ENCODE measurements at regions not wholly inside any gene's neighbourhood (a gene's known extent, or its start where the extent isn't known, plus 50 kb on each side); places are given as distances from the start of the nearest gene placed in this dataset.

DNA sequence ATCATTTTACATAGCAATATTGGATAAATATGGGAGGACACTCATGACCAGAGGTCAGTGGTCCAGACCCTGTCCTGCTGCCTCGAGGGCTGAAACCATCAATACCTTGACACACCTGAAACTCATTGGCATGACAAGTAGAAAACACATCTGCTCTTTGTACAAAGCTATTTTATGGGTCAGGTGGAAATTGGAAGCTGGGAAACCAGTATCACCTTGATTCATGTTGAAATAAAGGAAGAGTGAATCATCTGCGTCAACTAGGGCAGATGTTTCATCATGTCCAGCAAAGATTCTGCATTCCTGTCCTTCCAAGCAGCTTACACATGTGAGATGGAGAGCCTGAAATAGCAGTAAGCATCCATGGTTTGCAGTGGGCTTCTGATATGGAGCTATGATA, 80.0 kb upstream of the ERBB4 start:
- WGBS, 2 experiments (ENCODE audit: low coverage in 1 of 2, low lambda C conversion rate in 2 of 2, missing lambda C conversion rate in 2 of 2) = 3 to 5% methylated on average over 2 of the region's 2 CpGs
- no peak overlapping the region for H3K4me3 ChIP-seq
- no peak for TF ChIP-seq EZH2 (IDR thresholded peaks at IDR 0.05; ENCODE audit: insufficient read depth, poor library complexity, severe bottlenecking)
- TF ChIP-seq EZH2phosphoT487 (IDR thresholded peaks at IDR 0.05; ENCODE audit: insufficient read depth, low read depth) = no peak
- in situ Hi-C loops (cut with MboI) = no loop called here
- H3K4me2 ChIP-seq (ENCODE audit: unreplicated experiment) = peak overlapping the region; percentile 6
- no peak overlapping the region for H2AFZ ChIP-seq
- no peak overlapping the region for H3K27ac ChIP-seq
- DNase-seq = peak; percentile 78
- H3K27me3 ChIP-seq (replicated peaks; ENCODE audit: insufficient read depth) = no peaks in the 10 kb centered on the region
- no peak overlapping the region for H3K9ac ChIP-seq
- H4K20me1 ChIP-seq (ENCODE audit: insufficient read depth) = no peaks in the 10 kb centered on the region
- no peaks in the 10 kb centered on the region for H3K9me2 ChIP-seq (ENCODE audit: insufficient read depth)
- H3K4me1 ChIP-seq (ENCODE audit: insufficient read depth) = peaks cover 21% of the 10 kb centered on the region
- H3K36me3 ChIP-seq (ENCODE audit: low read depth) = no peaks in the 10 kb centered on the region
- no peaks in the 10 kb centered on the region for H3K9me3 ChIP-seq (ENCODE audit: low read depth)
- no peaks in the 10 kb centered on the region for H3F3A ChIP-seq (ENCODE audit: insufficient read depth)
- H3K79me2 ChIP-seq (ENCODE audit: insufficient read depth) = no peaks in the 10 kb centered on the region

DNA sequence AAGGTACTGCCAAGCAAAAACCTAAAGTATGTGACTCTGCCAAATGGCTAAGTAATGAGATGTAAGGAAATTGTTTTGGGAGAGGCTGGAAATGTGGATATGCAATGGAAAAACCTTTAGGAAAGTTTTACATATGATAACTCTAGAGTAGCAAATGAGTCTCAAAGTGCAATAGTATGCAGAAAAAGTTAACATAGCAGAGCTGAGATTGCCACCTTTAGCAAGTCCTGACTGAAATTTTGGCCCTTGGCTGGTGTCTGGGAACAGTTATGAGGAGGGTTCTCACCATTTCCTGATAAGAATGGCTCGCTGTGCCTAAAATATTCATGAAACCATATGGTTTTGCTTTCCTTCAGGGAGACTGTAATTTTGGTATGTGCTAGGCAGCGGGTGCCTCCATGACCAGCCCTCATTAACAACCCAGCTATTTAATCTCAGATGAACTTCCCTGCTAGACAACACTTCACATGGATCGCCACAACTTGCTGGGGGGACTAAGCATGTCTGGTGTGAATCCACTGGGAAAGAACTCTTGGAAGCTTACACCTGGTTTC, 72.3 kb upstream of the ERBB4 start:
- WGBS, 2 experiments (ENCODE audit: low coverage in 1 of 2, low lambda C conversion rate in 2 of 2, missing lambda C conversion rate in 2 of 2) = 52 to 64% methylated on average over 3 of the region's 3 CpGs

DNA sequence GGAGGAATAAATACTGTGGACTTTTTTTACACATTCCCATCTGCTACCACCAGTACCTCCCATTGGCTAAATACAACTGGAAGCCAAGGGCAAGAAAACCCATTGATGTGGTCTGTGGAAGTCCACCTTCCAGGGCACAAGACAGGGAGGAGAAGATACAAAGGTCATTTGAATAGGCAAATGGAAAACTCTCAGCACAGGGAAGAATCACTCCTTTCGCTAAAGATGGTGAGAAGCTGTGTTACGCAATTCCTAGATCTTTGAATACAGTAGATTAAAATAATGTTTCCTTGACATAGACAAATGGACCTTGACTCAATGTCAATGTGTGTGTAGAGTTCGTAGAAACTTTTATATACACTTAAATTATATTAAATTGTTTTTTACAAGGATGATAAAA, 70.9 kb upstream of the ERBB4 start:
- H3K4me1 ChIP-seq (ENCODE audit: insufficient read depth) = no peaks in the 10 kb centered on the region
- no peaks in the 10 kb centered on the region for H3K27me3 ChIP-seq (replicated peaks; ENCODE audit: insufficient read depth)
- no peaks in the 10 kb centered on the region for H4K20me1 ChIP-seq (ENCODE audit: insufficient read depth)
- H3K4me3 ChIP-seq = no peak overlapping the region
- H3K9me2 ChIP-seq (ENCODE audit: insufficient read depth) = no peaks in the 10 kb centered on the region
- no peak overlapping the region for H2AFZ ChIP-seq
- no peaks in the 10 kb centered on the region for H3F3A ChIP-seq (ENCODE audit: insufficient read depth)
- in situ Hi-C loops (cut with MboI) = no loop called here
- no peaks in the 10 kb centered on the region for H3K79me2 ChIP-seq (ENCODE audit: insufficient read depth)
- WGBS, 2 experiments (ENCODE audit: low coverage in 1 of 2, low lambda C conversion rate in 2 of 2, missing lambda C conversion rate in 2 of 2) = 79 to 81% methylated on average over 3 of the region's 3 CpGs
- TF ChIP-seq EZH2 (IDR thresholded peaks at IDR 0.05; ENCODE audit: insufficient read depth, poor library complexity, severe bottlenecking) = no peak
- no peaks in the 10 kb centered on the region for H3K36me3 ChIP-seq (ENCODE audit: low read depth)
- DNase-seq = no peak
- no peaks in the 10 kb centered on the region for H3K9me3 ChIP-seq (ENCODE audit: low read depth)
- H3K9ac ChIP-seq = no peak overlapping the region
- no peak overlapping the region for H3K27ac ChIP-seq
- H3K4me2 ChIP-seq (ENCODE audit: unreplicated experiment) = no peak overlapping the region

More for the DNA sequence above, 72.3 kb upstream of the ERBB4 start:
- no peak overlapping the region for H3K9ac ChIP-seq
- H3K4me2 ChIP-seq (ENCODE audit: unreplicated experiment) = no peak overlapping the region
- no peak for TF ChIP-seq EZH2phosphoT487 (IDR thresholded peaks at IDR 0.05; ENCODE audit: insufficient read depth, low read depth)
- TF ChIP-seq EZH2 (IDR thresholded peaks at IDR 0.05; ENCODE audit: insufficient read depth, poor library complexity, severe bottlenecking) = no peak
- no peak overlapping the region for H3K27ac ChIP-seq
- H3K4me1 ChIP-seq (ENCODE audit: insufficient read depth) = no peaks in the 10 kb centered on the region
- no peaks in the 10 kb centered on the region for H3K9me2 ChIP-seq (ENCODE audit: insufficient read depth)
- H3K79me2 ChIP-seq (ENCODE audit: insufficient read depth) = no peaks in the 10 kb centered on the region
- DNase-seq = no peak
- no peaks in the 10 kb centered on the region for H4K20me1 ChIP-seq (ENCODE audit: insufficient read depth)
- no peaks in the 10 kb centered on the region for H3K27me3 ChIP-seq (replicated peaks; ENCODE audit: insufficient read depth)
- H2AFZ ChIP-seq = no peak overlapping the region
- in situ Hi-C loops (cut with MboI) = no loop called here
- no peaks in the 10 kb centered on the region for H3K9me3 ChIP-seq (ENCODE audit: low read depth)
- no peaks in the 10 kb centered on the region for H3K36me3 ChIP-seq (ENCODE audit: low read depth)
- H3K4me3 ChIP-seq = no peak overlapping the region
- no peaks in the 10 kb centered on the region for H3F3A ChIP-seq (ENCODE audit: insufficient read depth)

DNA sequence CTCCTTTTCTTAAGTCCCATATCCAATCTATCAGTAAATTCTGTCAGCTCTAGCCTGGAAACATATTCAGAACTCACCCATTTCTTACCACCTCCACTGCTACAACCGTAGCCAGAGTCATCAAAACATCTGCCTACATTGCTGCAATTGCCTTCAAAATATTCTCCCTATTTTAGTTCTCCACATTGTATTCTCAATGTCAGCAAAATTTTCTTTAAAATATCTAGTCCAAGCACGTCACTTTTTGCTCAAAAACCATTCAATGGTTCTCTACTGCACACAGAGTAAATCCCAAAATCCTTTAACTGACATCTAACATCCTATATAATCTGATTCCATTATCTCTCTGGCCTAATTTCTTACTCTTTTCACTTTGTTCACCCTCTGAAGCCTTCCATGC, 68.5 kb upstream of the ERBB4 start:
- H3K9me3 ChIP-seq (ENCODE audit: low read depth) = no peaks in the 10 kb centered on the region
- TF ChIP-seq EZH2phosphoT487 (IDR thresholded peaks at IDR 0.05; ENCODE audit: insufficient read depth, low read depth) (no peak), EZH2 (IDR thresholded peaks at IDR 0.05; ENCODE audit: insufficient read depth, poor library complexity, severe bottlenecking) (no peak)
- WGBS, 2 experiments (ENCODE audit: low coverage in 1 of 2, low lambda C conversion rate in 2 of 2, missing lambda C conversion rate in 2 of 2) = 57 to 64% methylated on average over 2 of the region's 2 CpGs
- H3K27me3 ChIP-seq (replicated peaks; ENCODE audit: insufficient read depth) = no peaks in the 10 kb centered on the region
- H3K4me3 ChIP-seq = no peak overlapping the region
- H3K9me2 ChIP-seq (ENCODE audit: insufficient read depth) = no peaks in the 10 kb centered on the region
- no peak overlapping the region for H2AFZ ChIP-seq
- in situ Hi-C loops (cut with MboI) = no loop called here
- H3K79me2 ChIP-seq (ENCODE audit: insufficient read depth) = no peaks in the 10 kb centered on the region
- H3K27ac ChIP-seq = no peak overlapping the region
- no peak overlapping the region for H3K9ac ChIP-seq
- no peak for DNase-seq
- H3K4me1 ChIP-seq (ENCODE audit: insufficient read depth) = no peaks in the 10 kb centered on the region
- no peak overlapping the region for H3K4me2 ChIP-seq (ENCODE audit: unreplicated experiment)
- H3K36me3 ChIP-seq (ENCODE audit: low read depth) = no peaks in the 10 kb centered on the region
- H4K20me1 ChIP-seq (ENCODE audit: insufficient read depth) = no peaks in the 10 kb centered on the region
- no peaks in the 10 kb centered on the region for H3F3A ChIP-seq (ENCODE audit: insufficient read depth)

DNA sequence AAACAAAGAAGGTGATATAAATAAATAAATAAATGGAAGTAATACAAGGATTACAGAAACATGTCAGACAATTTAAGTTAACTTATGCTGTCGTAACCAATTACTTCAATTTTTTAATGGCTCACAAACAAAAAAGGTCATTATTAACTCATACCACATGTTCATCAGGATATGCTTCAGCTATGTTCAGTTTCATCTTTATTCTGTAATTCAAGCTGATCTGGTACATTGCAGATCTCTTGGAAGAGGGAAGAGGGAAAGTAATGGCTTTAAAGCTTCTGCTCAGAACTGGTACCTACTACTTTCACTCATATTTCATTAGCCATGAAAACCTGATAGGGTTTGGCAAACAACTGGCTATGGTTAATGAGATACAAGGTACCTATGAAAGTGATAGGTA, 67.6 kb upstream of the ERBB4 start:
- H3K9me2 ChIP-seq (ENCODE audit: insufficient read depth) = no peaks in the 10 kb centered on the region
- in situ Hi-C loops (cut with MboI) = no loop called here
- no peaks in the 10 kb centered on the region for H3K36me3 ChIP-seq (ENCODE audit: low read depth)

More for the DNA sequence above, 67.6 kb upstream of the ERBB4 start:
- H3K9ac ChIP-seq = no peak overlapping the region
- DNase-seq = no peak
- no peak overlapping the region for H3K4me2 ChIP-seq (ENCODE audit: unreplicated experiment)
- H3K27me3 ChIP-seq (replicated peaks; ENCODE audit: insufficient read depth) = no peaks in the 10 kb centered on the region
- no peaks in the 10 kb centered on the region for H3K79me2 ChIP-seq (ENCODE audit: insufficient read depth)
- no peaks in the 10 kb centered on the region for H3K9me3 ChIP-seq (ENCODE audit: low read depth)
- no peaks in the 10 kb centered on the region for H3F3A ChIP-seq (ENCODE audit: insufficient read depth)
- no peaks in the 10 kb centered on the region for H4K20me1 ChIP-seq (ENCODE audit: insufficient read depth)
- H2AFZ ChIP-seq = no peak overlapping the region
- no peaks in the 10 kb centered on the region for H3K4me1 ChIP-seq (ENCODE audit: insufficient read depth)
- no peak for TF ChIP-seq EZH2 (IDR thresholded peaks at IDR 0.05; ENCODE audit: insufficient read depth, poor library complexity, severe bottlenecking)
- no peak for TF ChIP-seq EZH2phosphoT487 (IDR thresholded peaks at IDR 0.05; ENCODE audit: insufficient read depth, low read depth)
- no peak overlapping the region for H3K4me3 ChIP-seq
- 79 to 80% methylated on average over 1 of the region's 1 CpG for WGBS, 2 experiments (ENCODE audit: low coverage in 1 of 2, low lambda C conversion rate in 2 of 2, missing lambda C conversion rate in 2 of 2)
- no peak overlapping the region for H3K27ac ChIP-seq
